ENCODE measurements at regions not wholly inside any gene's neighbourhood (a gene's known extent, or its start where the extent isn't known, plus 50 kb on each side); places are given as distances from the start of the nearest gene placed in this dataset.
"Not testable (repeated sequence)": the region's sequence is repeated elsewhere in the genome, so short reads cannot be mapped to it uniquely, and the experiment has no call there.

DNA sequence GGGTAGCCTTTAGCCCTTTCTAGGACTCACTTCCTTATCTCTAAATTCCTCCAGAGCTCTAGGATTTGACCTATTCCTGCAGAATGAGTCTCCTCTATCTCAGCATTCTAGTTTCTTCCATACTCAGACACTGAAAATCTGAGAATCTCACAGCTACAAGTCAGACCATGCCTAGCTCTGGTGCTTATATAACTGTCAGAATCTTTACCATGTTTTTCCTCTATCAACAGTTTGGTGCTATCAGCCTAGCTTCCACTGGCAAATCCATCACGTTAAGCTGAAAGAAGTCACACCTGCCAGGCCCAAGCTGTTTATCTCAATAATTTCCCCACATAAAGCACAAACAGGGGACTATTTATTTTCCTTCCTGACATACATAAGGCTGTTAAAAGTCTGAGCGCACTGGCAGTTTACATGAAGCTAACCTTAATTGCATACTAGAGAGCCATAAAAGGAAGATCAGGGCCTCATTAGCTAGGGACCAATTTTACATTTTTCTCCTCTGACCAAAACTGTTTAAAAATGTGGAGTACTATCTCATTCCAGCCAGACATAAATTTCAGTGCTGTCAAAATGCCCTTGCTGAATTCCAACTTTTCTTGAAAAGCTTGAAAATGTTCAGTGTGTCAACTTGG, 270.5 kb downstream of the C12orf75 start:
- Mint-ChIP-seq H3K36me3 (no peaks in the 10 kb centered on the region), H3K4me3 (no peak overlapping the region), H3K9me3 (no peaks in the 10 kb centered on the region), H3K27ac (no peak overlapping the region), H3K4me1 (no peaks in the 10 kb centered on the region), H3K27me3 (ENCODE audit: low read depth in 2 of 2) (peaks cover 3 to 13% of the 10 kb centered on the region in 2 donors)
- 83% methylated on average over 2 of the region's 2 CpGs for WGBS (ENCODE audit: insufficient coverage)
- no peaks in the 10 kb centered on the region for H3K27me3 ChIP-seq (ENCODE audit: control insufficient read depth, insufficient read depth, low read length)
- H3K4me1 ChIP-seq (ENCODE audit: control insufficient read depth, insufficient read depth, low read length), result no peaks in the 10 kb centered on the region
- TF ChIP-seq, protein P1, sequence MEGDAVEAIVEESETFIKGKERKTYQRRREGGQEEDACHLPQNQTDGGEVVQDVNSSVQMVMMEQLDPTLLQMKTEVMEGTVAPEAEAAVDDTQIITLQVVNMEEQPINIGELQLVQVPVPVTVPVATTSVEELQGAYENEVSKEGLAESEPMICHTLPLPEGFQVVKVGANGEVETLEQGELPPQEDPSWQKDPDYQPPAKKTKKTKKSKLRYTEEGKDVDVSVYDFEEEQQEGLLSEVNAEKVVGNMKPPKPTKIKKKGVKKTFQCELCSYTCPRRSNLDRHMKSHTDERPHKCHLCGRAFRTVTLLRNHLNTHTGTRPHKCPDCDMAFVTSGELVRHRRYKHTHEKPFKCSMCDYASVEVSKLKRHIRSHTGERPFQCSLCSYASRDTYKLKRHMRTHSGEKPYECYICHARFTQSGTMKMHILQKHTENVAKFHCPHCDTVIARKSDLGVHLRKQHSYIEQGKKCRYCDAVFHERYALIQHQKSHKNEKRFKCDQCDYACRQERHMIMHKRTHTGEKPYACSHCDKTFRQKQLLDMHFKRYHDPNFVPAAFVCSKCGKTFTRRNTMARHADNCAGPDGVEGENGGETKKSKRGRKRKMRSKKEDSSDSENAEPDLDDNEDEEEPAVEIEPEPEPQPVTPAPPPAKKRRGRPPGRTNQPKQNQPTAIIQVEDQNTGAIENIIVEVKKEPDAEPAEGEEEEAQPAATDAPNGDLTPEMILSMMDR (IDR thresholded peaks at IDR 0.05), result no peak
- no peak for ATAC-seq
- no peaks in the 10 kb centered on the region for H3K36me3 ChIP-seq (ENCODE audit: control insufficient read depth, insufficient read depth, low read length)
- no peak overlapping the region for H3K4me3 ChIP-seq (ENCODE audit: low read length)
- no peak for DNase-seq
- H3K27ac ChIP-seq (ENCODE audit: low read length), result no peak overlapping the region
- intact Hi-C loops (cut with micrococcal nuclease), result no loop called here
- no peaks in the 10 kb centered on the region for H3K9me3 ChIP-seq (ENCODE audit: control insufficient read depth, insufficient read depth, low read length)

DNA sequence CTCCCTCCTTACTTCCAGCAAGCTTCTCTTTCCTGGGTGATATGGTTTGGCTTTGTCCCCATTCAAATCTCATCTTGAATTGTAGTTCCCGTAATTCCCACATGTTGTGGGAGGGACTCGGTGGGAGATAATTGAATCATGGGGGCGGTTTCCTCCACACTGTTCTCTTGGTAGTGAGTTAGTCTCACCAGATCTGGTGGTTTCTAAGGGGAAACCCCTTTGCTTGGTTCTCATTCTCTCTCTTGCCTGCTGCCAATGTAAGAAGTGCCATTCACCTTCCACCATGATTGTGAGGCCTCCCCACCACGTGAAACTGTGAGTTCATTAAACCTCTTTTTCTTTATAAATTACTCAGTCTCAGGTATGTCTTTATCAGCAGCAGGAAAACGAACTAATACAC, 271.8 kb downstream of the C12orf75 start:
- not testable (repeated sequence) for ATAC-seq

DNA sequence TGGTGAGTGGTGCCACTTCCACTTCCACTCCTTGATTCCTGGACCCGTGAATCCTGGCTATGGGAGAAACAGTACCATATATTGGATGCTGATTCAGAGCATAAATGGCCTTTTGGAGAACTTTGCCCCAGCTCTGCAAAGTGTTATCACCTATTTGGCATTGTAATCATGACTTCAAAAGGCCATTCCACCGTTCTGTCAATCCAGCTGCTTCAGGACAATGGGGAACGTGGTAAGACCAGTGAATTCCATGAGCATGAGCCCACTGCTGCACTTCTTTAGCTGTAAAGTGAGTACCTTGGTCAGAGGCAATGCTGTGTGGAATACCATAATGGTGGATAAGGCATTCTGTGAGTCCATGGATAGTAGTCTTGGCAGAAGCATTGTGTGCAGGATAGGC, 273.8 kb downstream of the C12orf75 start:
- H3K36me3 ChIP-seq (ENCODE audit: control insufficient read depth, insufficient read depth, low read length); H3K4me1 Mint-ChIP-seq; H3K27ac Mint-ChIP-seq; H3K27ac ChIP-seq (ENCODE audit: low read length); H3K36me3 Mint-ChIP-seq; H3K4me3 ChIP-seq (ENCODE audit: low read length); DNase-seq; H3K4me3 Mint-ChIP-seq; H3K4me1 ChIP-seq (ENCODE audit: control insufficient read depth, insufficient read depth, low read length); ATAC-seq; H3K9me3 ChIP-seq (ENCODE audit: control insufficient read depth, insufficient read depth, low read length); intact Hi-C loops (cut with micrococcal nuclease); H3K9me3 Mint-ChIP-seq; H3K27me3 ChIP-seq (ENCODE audit: control insufficient read depth, insufficient read depth, low read length): not testable (repeated sequence)
- 74% methylated on average over 3 of the region's 3 CpGs for WGBS (ENCODE audit: insufficient coverage)
- peaks cover 3 to 13% of the 10 kb centered on the region in 2 donors for H3K27me3 Mint-ChIP-seq (ENCODE audit: low read depth in 2 of 2)

More for the DNA sequence above, 271.8 kb downstream of the C12orf75 start:
- H3K9me3 ChIP-seq (ENCODE audit: control insufficient read depth, insufficient read depth, low read length); intact Hi-C loops (cut with micrococcal nuclease); H3K4me3 Mint-ChIP-seq; DNase-seq; H3K27ac Mint-ChIP-seq; H3K27ac ChIP-seq (ENCODE audit: low read length); H3K4me1 Mint-ChIP-seq; H3K36me3 Mint-ChIP-seq; H3K9me3 Mint-ChIP-seq; H3K4me3 ChIP-seq (ENCODE audit: low read length); H3K27me3 ChIP-seq (ENCODE audit: control insufficient read depth, insufficient read depth, low read length); H3K36me3 ChIP-seq (ENCODE audit: control insufficient read depth, insufficient read depth, low read length); H3K4me1 ChIP-seq (ENCODE audit: control insufficient read depth, insufficient read depth, low read length): not testable (repeated sequence)
- 67% methylated on average over 2 of the region's 5 CpGs for WGBS (ENCODE audit: insufficient coverage)
- H3K27me3 Mint-ChIP-seq (ENCODE audit: low read depth in 2 of 2), result peaks cover 3 to 13% of the 10 kb centered on the region in 2 donors

DNA sequence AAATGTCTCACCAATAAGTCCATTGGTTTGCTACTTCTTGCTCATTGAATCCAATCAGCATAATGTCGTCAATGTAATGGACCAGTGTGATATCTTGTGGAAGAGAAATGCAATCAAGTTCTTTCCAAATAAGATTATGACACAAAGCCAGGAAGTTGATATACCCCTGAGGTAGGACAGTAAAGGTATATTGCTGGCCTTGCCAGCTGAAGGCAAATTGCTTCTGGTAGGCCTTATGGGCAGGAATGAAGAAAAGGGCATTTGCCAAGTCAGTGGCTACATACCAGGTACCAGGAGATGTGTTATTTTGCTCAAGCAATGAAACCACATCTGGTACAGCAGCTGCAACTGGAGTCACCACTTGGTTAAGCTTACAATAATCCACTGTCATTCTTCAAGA, 276.1 kb downstream of the C12orf75 start:
- H3K4me3 ChIP-seq (ENCODE audit: low read length); H3K27me3 Mint-ChIP-seq (ENCODE audit: low read depth in 2 of 2); H3K27me3 ChIP-seq (ENCODE audit: control insufficient read depth, insufficient read depth, low read length); H3K36me3 Mint-ChIP-seq; DNase-seq; ATAC-seq; H3K4me1 Mint-ChIP-seq; H3K27ac ChIP-seq (ENCODE audit: low read length); H3K9me3 Mint-ChIP-seq; H3K27ac Mint-ChIP-seq; H3K9me3 ChIP-seq (ENCODE audit: control insufficient read depth, insufficient read depth, low read length); intact Hi-C loops (cut with micrococcal nuclease); H3K4me3 Mint-ChIP-seq; H3K4me1 ChIP-seq (ENCODE audit: control insufficient read depth, insufficient read depth, low read length); H3K36me3 ChIP-seq (ENCODE audit: control insufficient read depth, insufficient read depth, low read length): not testable (repeated sequence)
- 100% methylated on average over 1 of the region's 1 CpG for whole genome bisulfite sequencing (ENCODE audit: insufficient coverage)

DNA sequence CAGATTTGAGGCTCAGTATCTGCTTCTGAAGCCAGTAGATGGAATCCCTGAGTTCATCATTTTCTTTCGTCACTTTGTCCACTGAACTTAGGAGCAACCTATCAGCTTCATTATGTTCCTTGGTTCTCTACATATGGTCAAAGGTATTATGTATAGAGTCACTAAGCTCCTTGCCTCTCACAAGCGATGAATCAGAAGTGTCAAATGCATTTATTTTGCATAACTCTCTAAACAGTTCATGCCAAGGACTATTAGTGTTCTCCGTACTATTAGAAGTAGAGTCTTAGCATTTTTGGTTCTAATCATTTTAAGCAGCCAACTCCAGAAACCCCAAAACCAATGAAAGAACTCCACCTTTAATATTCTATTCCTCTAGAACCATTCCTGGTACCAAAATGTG, 278.5 kb downstream of the C12orf75 start:
- H3K4me3 ChIP-seq (ENCODE audit: low read length); H3K27ac ChIP-seq (ENCODE audit: low read length); H3K9me3 Mint-ChIP-seq; intact Hi-C loops (cut with micrococcal nuclease); DNase-seq; ATAC-seq; H3K27me3 ChIP-seq (ENCODE audit: control insufficient read depth, insufficient read depth, low read length); H3K36me3 Mint-ChIP-seq; H3K4me1 ChIP-seq (ENCODE audit: control insufficient read depth, insufficient read depth, low read length); H3K4me1 Mint-ChIP-seq; H3K9me3 ChIP-seq (ENCODE audit: control insufficient read depth, insufficient read depth, low read length); H3K4me3 Mint-ChIP-seq; H3K36me3 ChIP-seq (ENCODE audit: control insufficient read depth, insufficient read depth, low read length); H3K27ac Mint-ChIP-seq; H3K27me3 Mint-ChIP-seq (ENCODE audit: low read depth in 2 of 2): not testable (repeated sequence)
- 92% methylated on average over 2 of the region's 3 CpGs for WGBS (ENCODE audit: insufficient coverage)

All from natural killer cell (primary cell).